ENCODE measurements at regions not wholly inside any gene's neighbourhood (a gene's known extent, or its start where the extent isn't known, plus 50 kb on each side); places are given as distances from the start of the nearest gene placed in this dataset.
"Not testable (repeated sequence)": the region's sequence is repeated elsewhere in the genome, so short reads cannot be mapped to it uniquely, and the experiment has no call there.

- no peak for DNase-seq (ENCODE audit: low read depth)
- Histone ChIP-seq H3K36me3 (ENCODE audit: control insufficient read depth, insufficient read depth, low read length) (no peaks in the 10 kb centered on the region), H3K4me3 (ENCODE audit: low read depth, low read length) (no peak overlapping the region), H3K27me3 (ENCODE audit: control insufficient read depth, insufficient read depth, low read length) (no peaks in the 10 kb centered on the region)
- FAIRE-seq = no peak
- no peak for TF ChIP-seq CTCF (IDR thresholded peaks at IDR 0.05; ENCODE audit: insufficient read depth, low read length, severe bottlenecking)
These were observed 189.2 kb downstream of the OSR1 start for GRCh38 chr2:19169134-19169768.

GRCh38 chr2:19164099-19164498, 194.3 kb downstream of the OSR1 start:
- H3K4me3 ChIP-seq (ENCODE audit: low read depth, low read length); H3K36me3 ChIP-seq (ENCODE audit: control insufficient read depth, insufficient read depth, low read length); H3K27me3 ChIP-seq (ENCODE audit: control insufficient read depth, insufficient read depth, low read length); FAIRE-seq: not testable (repeated sequence)
- DNase-seq (ENCODE audit: low read depth) = peak; percentile 41

GRCh38 chr2:19158896-19159295, 199.5 kb downstream of the OSR1 start:
- no peak for FAIRE-seq

GRCh38 chr2:19158211-19158610, 200.2 kb downstream of the OSR1 start:
- Histone ChIP-seq H3K4me3 (ENCODE audit: low read depth, low read length) (no peak overlapping the region), H3K36me3 (ENCODE audit: control insufficient read depth, insufficient read depth, low read length) (no peaks in the 10 kb centered on the region), H3K27me3 (ENCODE audit: control insufficient read depth, insufficient read depth, low read length) (no peaks in the 10 kb centered on the region)
- no peak for DNase-seq (ENCODE audit: low read depth)
- FAIRE-seq = no peak
- no peak for TF ChIP-seq CTCF (IDR thresholded peaks at IDR 0.05; ENCODE audit: insufficient read depth, low read length, severe bottlenecking)

More at GRCh38 chr2:19158896-19159295, 199.5 kb downstream of the OSR1 start:
- no peaks in the 10 kb centered on the region for H3K36me3 ChIP-seq (ENCODE audit: control insufficient read depth, insufficient read depth, low read length)
- no peak for DNase-seq (ENCODE audit: low read depth)
- no peaks in the 10 kb centered on the region for H3K27me3 ChIP-seq (ENCODE audit: control insufficient read depth, insufficient read depth, low read length)
- H3K4me3 ChIP-seq (ENCODE audit: low read depth, low read length) = no peak overlapping the region
- TF ChIP-seq CTCF (IDR thresholded peaks at IDR 0.05; ENCODE audit: insufficient read depth, low read length, severe bottlenecking) = no peak

GRCh38 chr2:19156646-19157045, 201.8 kb downstream of the OSR1 start:
- FAIRE-seq (no peak), DNase-seq (ENCODE audit: low read depth) (no peak)
- TF ChIP-seq CTCF (IDR thresholded peaks at IDR 0.05; ENCODE audit: insufficient read depth, low read length, severe bottlenecking) = no peak

GRCh38 chr2:19150726-19151125, 207.7 kb downstream of the OSR1 start:
- no peak for FAIRE-seq
- H3K36me3 ChIP-seq (ENCODE audit: control insufficient read depth, insufficient read depth, low read length) = no peaks in the 10 kb centered on the region
- no peak for TF ChIP-seq CTCF (IDR thresholded peaks at IDR 0.05; ENCODE audit: insufficient read depth, low read length, severe bottlenecking)
- H3K27me3 ChIP-seq (ENCODE audit: control insufficient read depth, insufficient read depth, low read length) = no peaks in the 10 kb centered on the region
- no peak overlapping the region for H3K4me3 ChIP-seq (ENCODE audit: low read depth, low read length)
- DNase-seq (ENCODE audit: low read depth) = no peak

More at GRCh38 chr2:19156646-19157045, 201.8 kb downstream of the OSR1 start:
- no peaks in the 10 kb centered on the region for H3K36me3 ChIP-seq (ENCODE audit: control insufficient read depth, insufficient read depth, low read length)
- no peak overlapping the region for H3K4me3 ChIP-seq (ENCODE audit: low read depth, low read length)
- H3K27me3 ChIP-seq (ENCODE audit: control insufficient read depth, insufficient read depth, low read length) = no peaks in the 10 kb centered on the region
